Fibroblast of skin of right biceps (primary cell): ENCODE measurements at regions not wholly inside any gene's neighbourhood (a gene's known extent, or its start where the extent isn't known, plus 50 kb on each side); places are given as distances from the start of the nearest gene placed in this dataset.

Experiments
- DNase-seq: peaks from one replicate; pipeline ENCODE4 v3.0.0-alpha.2; 2013

- no peak for DNase-seq
These were observed 331.3 kb upstream of the PROK2 start for GRCh38 chr3:72116226-72116625.

DNA sequence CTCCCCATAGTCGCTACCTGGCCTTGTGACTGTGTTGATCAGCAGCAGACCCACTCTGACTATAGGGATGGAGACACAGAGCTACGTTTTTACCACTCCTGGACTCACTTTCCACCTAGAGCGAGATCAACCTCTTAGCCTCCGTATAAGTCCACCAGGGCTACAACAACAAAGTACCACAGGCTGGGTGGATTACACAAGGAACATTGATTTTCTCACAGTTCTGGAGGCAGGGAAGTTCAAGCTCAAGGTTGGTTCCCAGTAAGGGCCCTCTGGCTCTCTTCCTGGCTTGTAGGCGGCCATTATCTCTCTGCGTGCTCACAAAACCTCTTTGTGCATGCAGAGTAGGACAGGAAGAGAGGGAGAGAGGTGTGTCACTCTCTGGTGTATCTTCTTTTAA, 330.4 kb upstream of the PROK2 start:
- DNase-seq, result no peak

- no peak for DNase-seq
These were observed 329.8 kb upstream of the PROK2 start for GRCh38 chr3:72114773-72115172.

DNA sequence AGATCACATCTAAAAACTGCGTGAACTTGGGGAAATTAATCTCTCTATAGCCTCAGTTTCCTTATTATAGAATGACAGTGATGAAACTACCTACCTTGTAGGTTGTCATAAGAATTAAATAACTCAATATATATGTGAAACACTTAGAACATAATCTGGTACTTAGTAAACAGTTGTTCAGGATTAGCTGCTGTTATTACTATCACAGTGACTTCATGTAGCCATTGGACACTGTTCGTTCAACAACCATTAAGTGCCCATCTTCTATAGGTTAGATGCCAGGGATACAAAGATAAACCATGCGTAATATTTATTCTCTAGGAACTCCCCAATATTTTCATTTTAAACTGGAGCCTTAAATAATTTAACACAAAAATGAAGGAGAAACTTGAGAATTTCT, 329.0 kb upstream of the PROK2 start:
- no peak for DNase-seq

DNA sequence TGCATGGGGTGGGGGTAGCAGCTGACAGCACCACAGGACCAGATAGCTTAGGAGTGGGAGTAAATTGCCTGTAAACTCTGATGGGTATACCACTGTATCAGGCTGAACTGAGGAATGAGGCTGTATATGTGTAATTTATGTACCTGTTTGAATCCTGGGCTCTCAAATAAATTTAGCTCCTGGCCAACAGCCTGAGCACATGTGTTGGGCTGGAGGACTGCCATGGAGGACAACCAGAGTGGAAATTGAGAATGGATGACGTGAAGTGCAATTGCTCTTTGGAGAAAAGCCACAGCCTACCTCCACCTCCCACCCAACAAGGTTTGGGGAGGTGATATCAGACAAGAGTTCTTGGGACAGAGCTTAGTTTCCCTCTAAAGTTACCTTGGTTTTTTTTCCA, 328.6 kb upstream of the PROK2 start:
- DNase-seq, result no peak

DNA sequence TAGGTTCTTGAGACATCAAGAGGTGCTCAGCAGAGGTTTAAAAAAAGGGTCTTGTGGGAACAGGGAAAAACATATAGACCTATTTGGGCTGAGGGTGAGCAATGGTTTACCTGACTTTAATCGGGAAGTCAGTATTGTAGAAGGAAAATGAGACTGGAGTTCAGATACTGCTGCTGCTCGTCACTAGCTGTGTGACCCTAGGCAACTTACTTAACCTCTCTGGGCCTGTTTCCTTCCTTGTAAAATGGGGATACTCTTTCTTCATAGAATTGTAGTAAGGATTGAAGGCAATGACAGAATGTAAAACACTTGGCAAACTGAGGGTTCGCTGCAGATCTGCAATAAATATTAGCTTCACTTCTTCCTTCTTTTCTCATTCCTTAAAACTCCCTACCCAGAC, 327.5 kb upstream of the PROK2 start:
- DNase-seq, result no peak

DNA sequence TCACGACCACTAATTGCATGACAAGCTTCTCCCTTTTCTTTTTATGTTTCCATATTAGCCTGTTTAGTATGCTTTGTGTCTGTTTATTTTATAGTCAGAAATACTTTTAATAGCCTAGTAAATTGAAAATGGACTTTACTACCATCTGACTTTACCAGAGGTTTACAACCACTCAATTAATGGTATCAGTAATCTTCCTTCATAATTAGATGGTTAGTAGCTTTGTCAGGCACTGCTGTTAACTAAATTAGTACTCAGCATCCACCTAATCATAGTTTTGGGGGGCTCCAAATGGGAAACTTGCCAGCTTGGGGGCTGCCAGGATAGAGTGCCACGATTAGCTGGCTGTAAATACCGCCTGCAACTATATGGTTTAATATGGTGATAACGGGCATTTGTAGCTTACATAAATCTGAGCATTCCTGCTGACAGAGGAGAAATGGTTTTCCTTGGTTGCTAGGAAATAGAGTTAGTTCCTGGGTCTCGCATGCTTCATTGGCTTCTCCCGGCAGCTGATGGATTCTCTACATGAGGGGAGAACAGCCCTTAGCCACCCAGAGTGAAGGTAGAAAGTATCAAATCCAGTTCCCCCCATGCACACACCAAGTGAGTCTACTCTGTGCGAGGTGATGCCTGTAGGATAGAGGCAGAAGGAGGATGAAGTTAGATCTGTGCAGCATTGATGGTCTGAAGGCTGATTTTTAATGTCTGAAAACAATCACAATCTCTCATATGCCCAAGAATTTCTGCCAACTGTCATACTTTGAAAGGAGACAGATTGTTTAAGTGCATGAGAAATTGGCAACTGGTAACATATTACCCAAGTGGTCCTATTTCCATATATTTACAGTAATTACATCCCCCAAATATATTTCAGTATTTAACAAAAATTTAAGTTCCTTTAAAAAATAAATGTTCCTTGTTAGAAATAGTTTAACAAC, 326.6 kb upstream of the PROK2 start:
- DNase-seq, result no peak

DNA sequence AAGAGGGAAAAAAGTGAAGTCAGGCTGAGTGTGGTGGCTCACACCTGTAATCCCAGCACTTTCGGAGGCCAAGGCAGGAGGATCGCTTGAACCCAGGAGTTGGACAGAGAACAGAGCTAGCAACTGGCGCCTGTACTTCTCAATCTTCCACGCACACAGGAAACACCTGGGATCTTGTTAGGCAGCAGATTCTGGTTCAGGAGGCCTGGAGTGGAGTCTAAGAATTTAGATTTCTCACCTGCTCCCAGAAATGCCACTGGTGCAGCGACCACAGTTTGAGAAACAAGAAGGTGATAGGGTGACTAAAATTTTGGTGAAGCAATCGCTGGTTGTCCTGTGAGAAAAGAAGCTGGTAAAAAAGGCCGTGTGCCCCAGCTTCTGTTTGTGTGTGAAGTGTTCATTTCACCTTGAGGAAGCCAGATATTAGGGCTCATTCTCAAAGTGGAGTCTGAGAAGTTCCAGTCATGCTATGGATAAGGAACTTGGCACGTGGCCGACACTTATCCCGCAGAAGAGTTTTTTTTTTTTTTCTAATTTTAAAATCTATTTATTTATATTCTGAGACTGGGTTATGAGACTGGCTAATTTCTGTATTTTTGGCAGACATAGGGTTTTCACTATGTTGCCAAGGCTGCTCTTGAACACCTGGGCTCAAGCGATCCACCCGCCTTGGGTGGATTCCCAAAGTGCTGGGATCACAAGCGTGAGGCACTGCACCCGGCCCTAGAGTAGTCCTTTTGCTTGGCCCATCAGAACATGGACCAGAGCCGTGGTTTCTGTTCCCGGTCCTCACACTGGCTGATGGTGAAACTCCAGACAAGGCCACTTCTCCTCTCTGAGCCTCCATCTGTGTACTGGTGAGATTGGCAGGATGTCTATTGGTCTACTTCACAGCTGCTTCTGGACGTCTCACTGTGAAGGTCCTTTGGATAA, 324.6 kb upstream of the PROK2 start:
- DNase-seq, result no peak

DNA sequence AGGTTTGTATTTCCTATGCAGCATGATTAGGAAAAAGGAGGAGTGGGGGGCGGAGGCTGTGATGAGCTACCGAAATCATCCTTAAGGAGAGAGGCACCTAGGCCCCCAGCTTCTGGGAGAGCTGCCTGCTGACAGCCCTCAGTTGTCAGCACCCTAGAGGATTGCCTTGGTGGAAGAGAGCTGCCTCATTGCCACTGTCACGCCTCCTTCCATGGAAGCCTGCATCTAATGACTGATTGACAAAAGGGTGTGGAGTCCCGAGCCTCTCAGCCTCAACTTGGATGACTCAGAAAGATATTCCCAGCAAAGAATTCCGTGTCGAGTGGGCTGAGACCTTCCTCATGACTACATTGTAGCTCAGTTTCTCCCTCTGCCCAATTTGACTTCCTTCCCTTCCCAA, 320.4 kb upstream of the PROK2 start:
- DNase-seq, result peak; percentile 38

DNA sequence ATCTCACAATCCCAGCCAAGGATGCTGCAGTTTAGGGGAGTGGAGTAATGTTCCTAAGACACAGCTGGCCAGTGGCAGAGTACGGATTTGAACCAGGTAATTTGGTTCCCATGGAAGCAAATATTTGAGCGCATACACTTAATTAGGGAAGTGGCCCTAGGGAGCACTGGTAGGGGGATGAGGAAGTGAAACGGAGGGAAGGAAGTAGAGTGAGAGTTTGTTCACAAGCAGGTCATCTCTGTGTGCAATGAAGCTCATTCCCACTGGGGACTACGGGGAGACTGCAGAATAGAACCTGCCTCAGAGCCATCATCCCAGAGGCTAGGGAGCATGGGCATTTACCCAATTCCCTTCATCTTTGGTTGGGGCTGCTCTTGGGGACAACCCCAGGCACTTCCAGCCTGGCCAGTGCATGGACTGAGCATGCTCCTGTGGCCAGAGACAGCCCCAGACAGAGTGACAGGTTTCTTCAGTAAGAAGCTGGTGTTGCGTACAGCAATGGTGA, 317.2 kb upstream of the PROK2 start:
- DNase-seq, result no peak

DNA sequence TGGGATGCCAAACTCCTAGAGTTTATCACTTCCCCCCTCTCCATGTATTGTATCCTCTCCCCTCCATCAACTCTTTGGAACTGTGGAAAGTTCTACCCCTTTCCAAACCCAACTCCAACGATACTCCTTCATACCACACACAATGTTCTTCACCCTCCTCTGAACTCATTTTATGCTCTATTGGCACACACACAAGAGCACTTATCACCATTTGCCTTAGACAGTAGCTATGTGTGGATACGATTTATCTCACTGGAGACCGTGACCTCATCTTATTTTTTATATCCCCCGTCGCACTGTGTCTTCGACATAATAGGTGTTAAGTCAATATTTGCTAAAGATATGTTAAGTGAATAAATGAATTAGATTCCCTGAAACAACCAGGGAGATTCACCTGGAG, 316.5 kb upstream of the PROK2 start:
- no peak for DNase-seq

GRCh38 chr3:72100601-72101187, 315.7 kb upstream of the PROK2 start:
- DNase-seq, result peak; percentile 83

- no peak for DNase-seq
These were observed 315.1 kb upstream of the PROK2 start for GRCh38 chr3:72100080-72100511.

DNA sequence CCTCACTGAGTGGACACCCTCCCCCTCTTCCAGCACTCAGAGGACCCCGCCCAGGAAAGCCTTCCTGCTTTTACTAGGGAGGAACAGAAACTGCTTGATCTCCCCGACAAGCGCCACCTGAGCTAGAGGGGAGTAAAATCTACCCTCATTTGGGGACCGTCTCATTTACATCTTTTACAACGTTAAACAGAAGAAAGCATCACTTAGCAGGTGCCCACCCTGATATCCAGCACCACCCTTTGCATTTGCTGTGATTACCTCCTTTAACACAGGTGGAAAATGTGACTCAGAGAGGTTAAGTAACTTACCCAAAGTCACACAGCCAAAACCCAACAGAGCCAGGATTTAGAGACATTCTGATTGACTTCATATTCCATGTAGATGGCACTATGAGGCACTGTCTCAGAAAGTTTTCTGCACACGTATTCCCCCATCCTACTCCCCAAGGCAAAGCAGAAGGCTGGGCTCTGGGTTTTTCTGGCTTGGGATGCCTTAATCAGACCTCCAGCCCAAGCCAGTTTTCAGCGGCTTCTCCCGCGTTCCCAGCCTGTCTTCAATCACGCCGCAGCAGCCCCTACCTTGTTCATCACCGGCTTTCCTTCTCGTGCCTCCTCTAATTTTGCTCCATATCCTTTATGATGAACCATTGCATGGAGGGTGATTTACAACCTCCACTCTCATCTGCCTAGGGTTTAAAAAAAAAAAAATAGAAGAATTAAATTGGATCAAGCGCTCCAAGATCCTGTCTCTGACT, 314.6 kb upstream of the PROK2 start:
- no peak for DNase-seq

DNA sequence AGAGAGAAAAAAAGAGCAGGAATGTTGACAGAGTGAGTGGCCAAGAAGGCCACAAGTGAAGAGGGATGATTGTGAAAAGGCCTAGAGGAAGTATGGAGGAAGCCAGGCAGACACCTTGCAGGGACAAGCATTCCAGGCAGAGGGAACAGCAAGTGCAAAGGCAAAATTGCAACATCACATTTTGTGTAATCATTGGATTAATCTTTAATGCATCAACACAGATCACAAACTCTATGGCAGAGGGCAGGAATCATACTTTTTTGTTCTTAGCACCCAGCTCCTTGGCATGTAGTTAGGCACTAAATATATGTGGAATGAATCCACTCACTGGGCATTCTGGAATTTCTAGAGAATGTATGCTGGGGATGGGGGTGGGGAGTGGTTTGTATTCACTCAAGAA, 312.1 kb upstream of the PROK2 start:
- no peak for DNase-seq

- DNase-seq, result no peak
These were observed 310.6 kb upstream of the PROK2 start for GRCh38 chr3:72095521-72095920.

GRCh38 chr3:72093992-72094334, 309.0 kb upstream of the PROK2 start:
- no peak for DNase-seq

GRCh38 chr3:72093270-72093991, 308.5 kb upstream of the PROK2 start:
- no peak for DNase-seq

GRCh38 chr3:72092778-72093177, 307.8 kb upstream of the PROK2 start:
- no peak for DNase-seq

GRCh38 chr3:72088486-72089025, 303.6 kb upstream of the PROK2 start:
- DNase-seq, result no peak

DNA sequence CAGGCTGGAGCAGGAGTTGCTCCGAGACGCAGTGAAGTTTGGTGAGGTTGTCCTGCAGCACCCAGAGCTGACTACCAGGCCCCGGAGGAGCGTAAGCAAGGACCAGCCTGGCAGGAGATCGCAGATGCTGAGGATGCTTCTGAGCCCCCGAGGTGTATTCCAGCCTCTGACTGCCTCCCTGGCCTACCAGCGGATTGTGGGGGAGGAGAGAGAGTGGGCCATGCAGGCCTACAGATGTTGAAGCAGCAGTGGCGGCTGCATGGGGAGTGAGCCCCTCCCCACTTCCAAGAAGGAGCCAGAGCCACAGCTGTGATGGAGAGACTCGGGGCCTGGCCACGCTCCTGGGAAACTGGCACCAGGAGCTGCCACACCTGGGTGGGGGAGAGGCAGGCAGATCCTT, 302.5 kb upstream of the PROK2 start:
- DNase-seq, result no peak

- no peak for DNase-seq
These were observed 301.8 kb upstream of the PROK2 start for GRCh38 chr3:72086743-72087087.
